Germinal center (tissue), 1 donor: ENCODE measurements at regions not wholly inside any gene's neighbourhood (a gene's known extent, or its start where the extent isn't known, plus 50 kb on each side); places are given as distances from the start of the nearest gene placed in this dataset.

ENCODE experiments used
- DNase-seq: peaks from one replicate; pipeline ENCODE4 v3.0.0; 2012; ENCODE audit warnings: mixed read lengths, low spot score

GRCh38 chr6:98547634-98548033, 286.7 kb upstream of the POU3F2 start:
- no peak for DNase-seq

DNA sequence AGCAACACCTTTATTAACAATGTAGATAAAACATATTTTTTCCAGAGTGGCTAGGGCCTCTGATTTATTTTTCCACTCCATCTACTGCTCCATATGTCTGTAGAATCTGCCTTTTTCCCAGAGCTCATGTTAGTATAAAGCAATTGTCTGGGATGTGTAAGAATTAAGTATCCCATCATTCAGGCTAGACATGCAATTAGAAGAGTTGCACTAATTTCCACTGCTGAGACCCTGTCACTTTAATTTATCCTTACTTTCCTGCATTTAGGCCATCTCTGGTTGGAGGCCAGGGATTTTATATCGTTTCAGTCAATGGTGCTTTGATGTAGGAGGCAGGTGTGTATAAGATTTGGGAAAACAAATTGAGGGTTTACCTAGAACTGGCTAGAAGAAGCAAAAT, 286.1 kb upstream of the POU3F2 start:
- DNase-seq = no peak

- no peak for DNase-seq
Measured at GRCh38 chr6:98560418-98560817, 274.0 kb upstream of the POU3F2 start.

DNA sequence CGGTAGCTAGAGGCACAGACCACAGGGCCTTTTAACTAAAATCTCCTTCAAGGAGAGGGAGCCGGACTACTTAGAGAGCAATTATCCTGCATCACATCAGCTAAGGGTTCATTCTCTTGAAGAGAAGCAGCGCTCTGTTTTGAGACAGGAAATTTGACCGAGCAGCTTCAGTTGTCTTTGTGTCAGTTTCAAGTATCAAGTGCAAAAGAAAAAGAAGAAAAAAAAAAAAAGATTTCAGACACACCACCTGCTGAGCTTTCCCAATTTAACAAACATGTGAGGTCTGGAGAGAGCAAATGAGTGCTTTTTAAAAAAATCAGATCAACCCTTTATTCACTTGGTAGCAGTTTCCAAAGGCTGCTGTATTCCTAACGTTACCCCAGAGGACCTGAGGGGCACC, 273.5 kb upstream of the POU3F2 start:
- DNase-seq = no peak

- DNase-seq = no peak
Measured at GRCh38 chr6:98566126-98566525, 268.2 kb upstream of the POU3F2 start.

GRCh38 chr6:98572579-98572978, 261.8 kb upstream of the POU3F2 start:
- DNase-seq = no peak

DNA sequence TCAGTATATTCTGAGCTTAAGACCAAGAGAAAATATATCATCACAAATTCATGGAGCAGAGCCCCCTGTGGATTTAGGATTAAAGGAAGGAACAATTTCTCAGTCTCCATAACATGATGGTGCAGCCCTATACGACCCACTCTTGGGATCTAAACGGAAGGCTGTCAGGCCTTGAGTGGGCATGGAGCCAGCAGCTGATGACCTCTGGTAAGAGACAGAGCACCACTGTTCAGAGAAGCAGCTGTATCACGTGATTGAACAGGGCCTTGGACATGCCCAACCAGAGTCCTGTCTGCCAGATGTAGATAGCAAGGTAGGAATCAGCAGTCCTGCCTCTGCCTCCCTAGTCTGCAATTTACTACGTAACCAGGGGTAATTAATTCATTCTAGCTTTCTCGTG, 259.4 kb upstream of the POU3F2 start:
- no peak for DNase-seq

GRCh38 chr6:98576791-98577190, 257.6 kb upstream of the POU3F2 start:
- DNase-seq = no peak

GRCh38 chr6:98578016-98578415, 256.4 kb upstream of the POU3F2 start:
- no peak for DNase-seq

GRCh38 chr6:98579079-98579478, 255.3 kb upstream of the POU3F2 start:
- no peak for DNase-seq

DNA sequence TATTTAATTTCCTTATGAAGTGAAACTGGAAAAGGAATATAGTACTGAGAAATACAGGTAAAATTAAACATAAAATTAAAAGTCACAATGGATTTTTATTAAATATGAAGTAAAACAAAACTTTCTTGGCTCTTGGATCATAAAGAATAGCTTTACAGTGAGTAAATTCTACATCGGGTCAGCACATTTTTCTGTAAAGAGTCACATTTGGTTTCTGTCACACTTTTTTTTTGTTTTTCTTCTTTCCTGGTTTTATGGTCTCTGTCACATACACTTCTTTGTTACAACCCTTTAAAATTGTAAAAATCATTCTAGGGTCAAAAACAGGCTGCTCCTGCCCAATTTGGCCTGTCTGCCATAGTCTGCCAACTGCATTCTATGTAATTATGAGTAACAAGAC, 254.4 kb upstream of the POU3F2 start:
- DNase-seq = no peak

- no peak for DNase-seq
Measured at GRCh38 chr6:98581705-98582104, 252.7 kb upstream of the POU3F2 start.

DNA sequence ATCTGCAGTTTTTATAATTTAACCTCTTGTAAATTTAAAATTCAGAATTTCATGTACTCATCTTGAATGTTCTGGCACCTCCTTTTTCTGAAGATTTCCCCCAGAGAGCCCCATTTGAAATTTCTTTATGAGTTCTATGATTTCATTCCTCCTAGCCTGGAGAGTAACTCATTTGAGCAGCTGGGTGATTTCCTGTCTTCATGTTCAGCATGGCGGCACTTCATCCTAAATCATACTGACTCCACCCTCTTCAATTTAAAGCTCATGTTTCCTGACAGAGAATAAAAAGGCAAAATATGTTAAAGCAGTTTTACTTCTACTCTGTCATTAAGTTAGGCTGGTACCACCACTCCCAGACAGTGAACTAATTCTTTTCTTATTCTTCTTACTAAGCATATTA, 250.9 kb upstream of the POU3F2 start:
- DNase-seq = no peak

- DNase-seq = no peak
Measured at GRCh38 chr6:98586163-98586562, 248.2 kb upstream of the POU3F2 start.

DNA sequence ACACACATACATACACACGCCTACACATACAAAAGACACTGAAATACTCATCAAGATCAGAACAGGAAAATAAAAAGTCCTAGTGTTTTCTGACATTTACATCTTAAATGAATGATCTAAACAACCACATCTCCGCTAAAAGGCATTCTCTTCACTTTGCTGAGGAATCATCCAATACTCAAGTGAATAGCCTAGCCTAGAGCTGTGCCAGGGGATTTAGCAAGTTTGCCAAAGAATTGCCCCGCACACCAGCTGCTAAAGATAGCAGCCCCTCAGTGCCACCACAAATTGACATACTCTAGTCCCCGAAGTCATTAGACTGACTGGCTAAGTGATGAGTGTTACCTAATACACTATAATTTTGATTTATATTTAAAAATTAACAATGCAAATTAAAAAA, 246.8 kb upstream of the POU3F2 start:
- DNase-seq = no peak

DNA sequence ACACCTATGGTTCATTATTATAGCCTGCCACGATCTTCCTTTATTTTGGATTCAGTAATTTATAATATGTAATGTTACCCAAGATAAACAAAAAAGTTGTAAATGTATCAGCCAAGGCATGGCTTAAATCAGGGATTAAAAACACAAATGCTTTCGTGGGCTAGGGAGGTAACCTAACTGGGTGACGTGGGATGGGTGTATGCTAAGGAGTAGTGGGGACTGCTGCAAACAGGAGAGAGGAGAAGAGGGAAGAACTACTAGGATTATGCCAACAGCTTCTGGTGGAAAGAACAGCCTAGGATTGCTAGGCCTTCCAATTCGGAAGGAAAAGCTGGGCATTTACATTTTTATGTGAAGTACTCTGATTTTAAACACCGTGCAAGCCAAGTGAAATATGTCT, 244.8 kb upstream of the POU3F2 start:
- DNase-seq = no peak

- DNase-seq = no peak
Measured at GRCh38 chr6:98590136-98590681, 244.2 kb upstream of the POU3F2 start.

DNA sequence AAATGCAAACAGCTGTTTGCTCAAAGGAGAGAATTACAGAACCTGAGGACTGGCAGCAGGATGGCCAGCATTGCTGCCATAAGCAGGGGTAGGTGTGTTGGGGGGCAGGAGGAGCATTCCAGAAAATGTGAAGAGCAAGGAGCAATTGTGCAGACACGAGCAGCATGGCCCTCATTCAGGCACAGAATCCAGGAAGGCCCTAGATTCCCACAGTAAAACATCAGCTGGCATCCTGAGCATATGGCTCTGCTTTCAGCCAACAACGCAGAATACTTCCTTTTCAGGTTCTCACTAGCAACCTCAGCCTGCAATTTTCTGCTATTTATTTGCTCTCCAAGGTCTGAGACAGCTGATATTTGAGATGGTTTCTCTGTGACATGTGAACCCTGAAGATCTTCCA, 243.4 kb upstream of the POU3F2 start:
- DNase-seq = no peak

GRCh38 chr6:98593676-98594075, 240.7 kb upstream of the POU3F2 start:
- no peak for DNase-seq

DNA sequence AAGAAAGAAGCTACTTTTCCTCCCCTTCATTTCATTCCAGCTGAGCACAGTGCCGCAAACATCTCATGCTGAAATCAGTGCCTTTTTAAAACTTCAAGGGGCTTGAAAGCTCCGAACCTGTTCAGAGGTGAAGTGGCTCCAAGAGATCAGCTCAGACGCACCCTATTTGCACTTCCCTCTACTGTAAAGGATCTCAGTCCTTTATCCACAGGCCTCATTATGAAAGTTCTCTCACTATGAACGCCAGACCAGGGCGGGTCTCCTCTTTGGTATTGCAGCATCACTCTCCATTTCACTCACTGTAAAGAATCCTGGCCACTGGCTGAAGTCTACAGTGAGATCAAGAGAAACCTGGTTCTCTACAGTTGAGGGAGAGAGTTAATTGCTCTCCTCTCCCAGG, 232.7 kb upstream of the POU3F2 start:
- no peak for DNase-seq

DNA sequence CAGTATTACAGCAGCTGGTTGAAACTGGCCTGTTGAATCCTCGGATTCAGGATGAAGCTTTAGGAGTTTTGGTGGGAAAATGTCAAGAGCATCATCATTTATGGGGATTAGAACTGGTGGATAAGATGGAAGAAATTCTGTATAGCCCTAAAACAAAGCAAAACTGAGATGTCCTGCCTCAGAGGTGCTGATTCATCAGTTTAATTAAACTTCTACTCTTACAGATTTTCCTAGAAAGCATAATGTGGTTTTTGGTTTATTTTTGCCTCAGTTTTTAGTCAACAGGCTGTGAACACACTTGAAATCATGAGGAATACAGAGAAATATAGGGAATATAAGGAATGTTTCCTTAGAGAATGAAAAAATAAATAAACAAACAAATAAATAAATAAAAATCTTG, 228.7 kb upstream of the POU3F2 start:
- no peak for DNase-seq

DNA sequence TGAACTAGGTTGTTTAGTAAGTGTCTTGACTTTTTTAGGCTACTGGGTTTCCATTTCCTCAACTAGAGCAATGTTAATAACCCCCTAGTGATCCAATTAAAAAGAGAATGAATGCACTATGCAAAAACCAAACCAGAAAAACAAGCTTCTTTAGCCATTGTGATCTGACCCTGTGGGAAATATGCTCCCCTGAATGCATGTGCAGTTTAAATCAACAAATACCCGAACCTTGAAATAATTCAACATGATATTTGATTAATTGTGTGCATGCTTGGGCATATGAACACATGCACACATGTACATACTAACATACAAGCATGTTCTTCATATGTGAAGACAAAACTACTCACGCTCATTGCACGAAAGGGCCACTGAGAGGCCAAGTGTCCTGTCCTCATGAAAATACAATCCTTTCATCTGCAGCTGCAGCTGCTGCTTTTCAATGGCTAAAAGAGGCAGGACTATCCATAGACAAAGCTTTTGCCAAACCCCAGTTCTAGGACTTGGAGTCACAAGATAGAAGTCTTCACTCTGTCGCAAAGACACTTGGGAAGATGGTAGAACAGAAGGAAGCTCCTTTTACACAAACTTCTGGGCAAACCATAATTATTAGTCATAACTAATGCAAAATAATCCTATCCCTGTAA, 207.1 kb upstream of the POU3F2 start:
- DNase-seq = no peak

GRCh38 chr6:98633886-98634285, 200.5 kb upstream of the POU3F2 start:
- DNase-seq = no peak

DNA sequence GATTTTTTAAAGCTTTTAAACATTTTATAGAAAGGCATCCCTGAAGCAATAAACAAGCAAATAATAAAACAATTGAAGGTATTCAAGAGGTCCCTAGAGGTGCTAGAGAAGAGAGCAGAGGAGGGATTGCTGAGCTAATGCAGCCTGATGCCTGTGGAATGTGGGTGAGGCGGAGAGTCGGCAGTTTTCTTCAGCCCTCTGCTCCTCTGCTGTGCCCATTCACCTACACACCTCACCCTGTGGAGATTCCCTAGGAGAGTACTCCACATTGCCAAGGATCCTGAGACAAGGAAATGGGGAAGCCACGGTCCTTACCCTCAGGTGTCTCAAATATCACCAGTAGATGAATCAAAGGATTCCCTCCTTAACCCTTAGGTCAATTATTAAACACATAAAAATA, 199.8 kb upstream of the POU3F2 start:
- DNase-seq = no peak

GRCh38 chr6:98635191-98635590, 199.2 kb upstream of the POU3F2 start:
- no peak for DNase-seq
